ENCODE measurements at regions not wholly inside any gene's neighbourhood (a gene's known extent, or its start where the extent isn't known, plus 50 kb on each side); places are given as distances from the start of the nearest gene placed in this dataset.

GRCh38 chr6:81606965-81607381 is 145.5 kb downstream of the TENT5A start:
- TF ChIP-seq ZNF274 (IDR thresholded peaks at IDR 0.05; ENCODE audit: low read depth, low read length) (no peak), YY1 (IDR thresholded peaks at IDR 0.05; ENCODE audit: insufficient read depth, insufficient read length) (no peak), SUZ12 (IDR thresholded peaks at IDR 0.05; ENCODE audit: extremely low read depth, insufficient read depth, insufficient read length) (no peak)

Data from NT2/D1 (cell line).